Esophagus squamous epithelium (tissue), 5 donors: ENCODE measurements at regions not wholly inside any gene's neighbourhood (a gene's known extent, or its start where the extent isn't known, plus 50 kb on each side); places are given as distances from the start of the nearest gene placed in this dataset.
A peak's percentile ranks its signal among the peaks of the same experiment; 100 is the strongest.

Source experiments
- DNase-seq: peaks from one replicate; lab custom pipeline; 2025; lab: John Stamatoyannopoulos, UW
- H3K27ac ChIP-seq, 4 donors: fragments of 200-600 bp; sonication (generic); one replicate each; pipeline ENCODE4 v1.5.1; 2016 to 2019; ENCODE audit warnings: mild to moderate bottlenecking in 1 of 4
- H3K27me3 ChIP-seq, 4 donors: fragments of 200-600 bp; sonication (generic); 1 replicate in 3 of 4; 2 replicates in 1 of 4; pipeline versions ENCODE4 v1.5.1 to v1.6.0; 2017 to 2021; ENCODE audit warnings: antibody characterized with exemption in 1 of 4
- H3K36me3 ChIP-seq, 3 donors: fragments of 200-600 bp; sonication (generic); one replicate each; pipeline ENCODE4 v1.5.1; 2016 to 2019
- H3K4me1 ChIP-seq, 3 donors: fragments of 200-600 bp; sonication (generic); one replicate each; pipeline ENCODE4 v1.5.1; 2017 to 2019
- H3K4me3 ChIP-seq, 4 donors: fragments of 200-600 bp; sonication (generic); 1 replicate in 3 of 4; 2 replicates in 1 of 4; pipeline ENCODE4 v1.5.1; 2016 to 2019; ENCODE audit warnings: mild to moderate bottlenecking in 2 of 4, moderate library complexity in 1 of 4
- H3K9me3 ChIP-seq, 3 donors: fragments of 200-600 bp; sonication (generic); one replicate each; pipeline ENCODE4 v1.5.1; 2016 to 2019
- POLR2A ChIP-seq, 4 donors: fragments of 450-650 bp; IDR thresholded peaks; one replicate each; pipeline ENCODE4 v1.6.1; 2017; ENCODE audit warnings: antibody characterized with exemption in 4 of 4, mild to moderate bottlenecking in 4 of 4, moderate library complexity in 3 of 4
- WGBS, 2 donors: methylation state at CpG; one replicate each; pipeline ENCODE4 v1.1.5; 2018; 5-methylcytosine and 5-hydroxymethylcytosine counted together
- intact Hi-C: fragments of 100-400 bp; cut with DNase I; formaldehyde crosslinking; loops from one replicate; pipeline ENCODE4 v1.15.0; 2022
- TF ChIP-seq, protein P1 (sequence below), 6 experiments: fragments of 450-650 bp in 4 of 6; fragments of 200-600 bp in 2 of 6; sonication (generic) in 2 of 6; IDR thresholded peaks; one replicate each; pipeline ENCODE4 v1.5.1; 2016 to 2019; ENCODE audit warnings: antibody characterized with exemption in 6 of 6, mild to moderate bottlenecking in 4 of 6, moderate library complexity in 4 of 6
- donor health status: DM: yes; HTN: yes; CAD: no.

DNA sequence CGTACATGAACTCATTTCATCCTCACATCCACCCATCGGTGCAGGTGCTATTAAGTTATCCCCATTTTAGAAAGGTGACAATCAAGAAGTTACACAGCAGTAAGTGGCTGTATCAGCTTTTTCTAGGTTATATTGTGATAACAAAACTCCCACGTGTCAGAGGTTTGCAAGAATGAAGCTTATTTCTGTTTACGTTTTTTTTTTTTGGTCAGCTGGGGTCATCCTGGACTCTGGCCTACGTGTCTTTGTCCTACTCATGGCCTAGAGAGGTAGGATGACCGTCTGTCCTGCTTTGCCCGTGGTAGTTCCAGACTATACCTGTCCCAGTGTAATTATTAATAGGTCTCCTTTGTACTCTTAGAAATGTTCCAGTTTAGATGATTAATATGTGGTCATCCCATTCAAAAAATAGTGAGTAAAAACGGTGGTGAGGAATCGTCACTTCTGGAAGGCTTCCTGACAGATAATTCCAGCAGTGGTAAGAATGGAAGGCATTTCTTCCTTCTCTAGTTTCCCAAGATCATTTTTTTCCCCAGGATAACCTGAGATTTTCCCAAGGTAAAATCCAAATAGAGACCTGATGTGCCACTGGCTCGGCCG lies 64.2 kb upstream of the KIF26B start:
- peak overlapping the region in 2 of 4 donors; percentile 53 to 69 for H3K27ac ChIP-seq
- H3K36me3 ChIP-seq, result no peaks in the 10 kb centered on the region
- H3K4me3 ChIP-seq, result no peak overlapping the region
- intact Hi-C loops, result no loop called here
- H3K9me3 ChIP-seq, result no peaks in the 10 kb centered on the region
- no peak for DNase-seq
- H3K4me1 ChIP-seq, result peaks cover 0 to 29% (median 9%) of the 10 kb centered on the region in 3 donors
- 71 to 77% methylated on average over 11 of the region's 11 CpGs for WGBS, 2 donors
- no peaks in the 10 kb centered on the region for H3K27me3 ChIP-seq
- TF ChIP-seq POLR2A (IDR thresholded peaks at IDR 0.05), result no peak
- TF ChIP-seq, protein P1, sequence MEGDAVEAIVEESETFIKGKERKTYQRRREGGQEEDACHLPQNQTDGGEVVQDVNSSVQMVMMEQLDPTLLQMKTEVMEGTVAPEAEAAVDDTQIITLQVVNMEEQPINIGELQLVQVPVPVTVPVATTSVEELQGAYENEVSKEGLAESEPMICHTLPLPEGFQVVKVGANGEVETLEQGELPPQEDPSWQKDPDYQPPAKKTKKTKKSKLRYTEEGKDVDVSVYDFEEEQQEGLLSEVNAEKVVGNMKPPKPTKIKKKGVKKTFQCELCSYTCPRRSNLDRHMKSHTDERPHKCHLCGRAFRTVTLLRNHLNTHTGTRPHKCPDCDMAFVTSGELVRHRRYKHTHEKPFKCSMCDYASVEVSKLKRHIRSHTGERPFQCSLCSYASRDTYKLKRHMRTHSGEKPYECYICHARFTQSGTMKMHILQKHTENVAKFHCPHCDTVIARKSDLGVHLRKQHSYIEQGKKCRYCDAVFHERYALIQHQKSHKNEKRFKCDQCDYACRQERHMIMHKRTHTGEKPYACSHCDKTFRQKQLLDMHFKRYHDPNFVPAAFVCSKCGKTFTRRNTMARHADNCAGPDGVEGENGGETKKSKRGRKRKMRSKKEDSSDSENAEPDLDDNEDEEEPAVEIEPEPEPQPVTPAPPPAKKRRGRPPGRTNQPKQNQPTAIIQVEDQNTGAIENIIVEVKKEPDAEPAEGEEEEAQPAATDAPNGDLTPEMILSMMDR (IDR thresholded peaks at IDR 0.05), result no peak

DNA sequence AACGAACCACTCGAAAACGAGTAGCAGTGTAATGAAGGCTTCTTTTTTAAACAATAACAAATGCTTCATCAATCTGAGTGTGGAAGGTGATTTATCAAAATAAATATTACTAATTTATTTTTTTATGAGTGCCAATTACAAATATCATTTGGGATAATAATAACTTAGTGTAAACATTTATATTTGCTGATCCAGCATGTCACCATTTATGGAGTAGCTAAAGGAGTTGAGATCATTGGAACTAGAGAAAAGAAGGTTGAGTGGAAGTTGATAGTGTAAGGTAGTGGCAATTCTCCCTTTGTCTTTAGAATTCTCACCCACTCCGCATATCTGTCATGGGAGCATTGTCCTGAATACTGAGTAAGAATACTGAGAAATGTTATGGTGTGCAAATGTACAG lies 67.1 kb upstream of the KIF26B start:
- H3K4me3 ChIP-seq, result no peak overlapping the region
- H3K27me3 ChIP-seq, result no peaks in the 10 kb centered on the region
- no peak overlapping the region for H3K27ac ChIP-seq
- TF ChIP-seq POLR2A (IDR thresholded peaks at IDR 0.05), result no peak
- TF ChIP-seq, protein P1 (IDR thresholded peaks at IDR 0.05), result no peak
- H3K36me3 ChIP-seq, result no peaks in the 10 kb centered on the region
- no peaks in the 10 kb centered on the region for H3K9me3 ChIP-seq
- DNase-seq, result no peak
- WGBS, 2 donors, result 82 to 86% methylated on average over 4 of the region's 4 CpGs
- intact Hi-C loops, result no loop called here
- peaks cover 0 to 34% (median 9%) of the 10 kb centered on the region in 3 donors for H3K4me1 ChIP-seq

DNA sequence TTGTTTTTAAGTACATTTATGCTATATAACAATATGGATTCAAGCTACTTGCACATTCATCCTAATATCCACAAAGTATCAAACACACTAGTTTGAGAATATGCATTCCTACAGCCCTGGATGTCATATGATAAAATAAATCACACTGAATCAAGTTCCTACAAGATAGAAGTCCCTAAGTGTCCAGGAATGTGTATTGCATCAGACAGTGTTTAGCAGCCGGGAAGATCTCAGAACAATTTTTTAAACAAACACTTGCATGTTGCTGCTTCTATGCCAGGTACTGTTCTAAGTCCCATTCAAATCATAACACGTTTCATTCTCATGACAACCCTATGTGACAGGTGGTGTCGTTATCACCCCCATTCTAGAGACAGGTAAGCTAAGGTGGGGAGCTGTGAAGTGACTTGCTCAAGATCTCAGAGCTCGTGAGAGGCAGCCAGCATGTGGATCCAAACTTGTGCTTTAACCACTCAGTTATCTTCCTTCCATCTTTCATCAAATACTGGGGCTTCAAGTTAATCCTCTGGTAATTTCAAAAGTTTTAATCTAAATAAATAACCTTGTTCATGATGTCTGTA lies 68.3 kb upstream of the KIF26B start:
- WGBS, 2 donors, result 23 to 45% methylated on average over 4 of the region's 4 CpGs
- TF ChIP-seq POLR2A (IDR thresholded peaks at IDR 0.05), result no peak
- TF ChIP-seq, protein P1 (IDR thresholded peaks at IDR 0.05), result no peak
- no peaks in the 10 kb centered on the region for H3K36me3 ChIP-seq
- intact Hi-C loops, result no loop called here
- H3K27me3 ChIP-seq, result no peaks in the 10 kb centered on the region
- no peak overlapping the region for H3K4me3 ChIP-seq
- H3K9me3 ChIP-seq, result no peaks in the 10 kb centered on the region
- H3K4me1 ChIP-seq, result peaks cover 0 to 22% (median 5%) of the 10 kb centered on the region in 3 donors
- no peak for DNase-seq
- no peak overlapping the region for H3K27ac ChIP-seq

DNA sequence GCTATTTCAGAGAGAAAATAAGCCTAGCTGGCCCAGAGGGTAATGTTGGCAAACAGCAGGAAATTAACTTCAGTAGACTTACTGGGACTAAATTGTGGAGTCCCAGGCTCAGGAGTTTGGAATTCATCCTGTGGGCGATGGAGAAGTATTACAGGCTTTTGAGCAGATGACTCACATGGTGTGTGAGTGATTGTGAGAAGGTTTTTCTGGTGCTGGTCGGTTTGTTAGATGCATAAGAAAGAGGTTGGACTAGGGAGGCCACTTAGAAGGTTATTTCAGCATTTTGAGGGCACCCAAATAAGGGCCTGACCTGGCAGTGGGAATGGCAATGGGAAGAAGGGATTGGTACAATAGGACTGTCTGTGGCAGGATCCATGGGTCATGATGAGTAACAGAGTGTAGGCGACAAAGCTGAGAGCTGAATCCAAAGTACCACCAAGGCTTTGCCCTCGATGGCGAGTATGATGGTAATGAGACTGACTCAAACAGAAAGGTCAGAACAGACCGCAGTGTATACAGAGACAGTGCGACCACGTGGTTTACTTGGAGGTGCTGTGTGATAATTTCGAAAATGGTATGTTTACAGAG lies 69.2 kb upstream of the KIF26B start:
- intact Hi-C loops, result no loop called here
- Histone ChIP-seq H3K27ac (no peak overlapping the region), H3K4me3 (no peak overlapping the region), H3K4me1 (peaks cover 0 to 13% (median 0%) of the 10 kb centered on the region in 3 donors), H3K9me3 (no peaks in the 10 kb centered on the region), H3K27me3 (no peaks in the 10 kb centered on the region), H3K36me3 (no peaks in the 10 kb centered on the region)
- DNase-seq, result no peak
- TF ChIP-seq, protein P1 (IDR thresholded peaks at IDR 0.05), result peak in 1 of 6 experiments; percentile 40
- TF ChIP-seq POLR2A (IDR thresholded peaks at IDR 0.05), result no peak
- WGBS, 2 donors, result 57 to 70% methylated on average over 9 of the region's 9 CpGs

DNA sequence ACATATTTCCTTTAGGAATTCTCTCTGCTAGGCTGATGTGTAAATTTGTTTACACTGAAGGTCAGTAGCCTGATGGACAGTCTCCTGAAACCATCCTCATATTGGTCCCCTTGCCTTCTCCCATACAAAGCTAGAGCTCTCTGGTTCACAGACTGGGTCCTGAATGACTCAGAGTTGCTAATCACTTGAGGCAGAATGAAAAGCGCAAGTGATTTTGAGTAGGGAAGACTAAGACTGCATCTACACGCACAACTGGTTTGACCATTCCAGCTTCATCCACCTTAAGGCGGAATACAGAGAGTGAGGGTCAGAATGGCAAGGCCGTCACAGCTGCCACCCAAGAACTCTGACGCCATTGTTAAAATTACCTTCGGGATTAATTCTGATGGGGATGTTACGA lies 70.2 kb upstream of the KIF26B start:
- H3K4me1 ChIP-seq, result peaks cover 0 to 13% (median 0%) of the 10 kb centered on the region in 3 donors
- TF ChIP-seq POLR2A (IDR thresholded peaks at IDR 0.05), result no peak
- TF ChIP-seq, protein P1 (IDR thresholded peaks at IDR 0.05), result no peak
- no peaks in the 10 kb centered on the region for H3K27me3 ChIP-seq
- intact Hi-C loops, result no loop called here
- H3K36me3 ChIP-seq, result no peaks in the 10 kb centered on the region
- no peaks in the 10 kb centered on the region for H3K9me3 ChIP-seq
- H3K4me3 ChIP-seq, result no peak overlapping the region
- no peak for DNase-seq
- H3K27ac ChIP-seq, result no peak overlapping the region
- WGBS, 2 donors, result 73 to 76% methylated on average over 7 of the region's 7 CpGs
